Activated gamma-delta T cell treated with anti-CD3 and anti-CD28 coated beads, Interleukin-2, amount 50 U/mL, for 16 hours (primary cell): ENCODE measurements at regions not wholly inside any gene's neighbourhood (a gene's known extent, or its start where the extent isn't known, plus 50 kb on each side); places are given as distances from the start of the nearest gene placed in this dataset.

ENCODE experiments used
- DNase-seq: peaks from one replicate; pipeline ENCODE4 v3.0.0-alpha.2; 2020; ENCODE audit warnings: low read depth

DNA sequence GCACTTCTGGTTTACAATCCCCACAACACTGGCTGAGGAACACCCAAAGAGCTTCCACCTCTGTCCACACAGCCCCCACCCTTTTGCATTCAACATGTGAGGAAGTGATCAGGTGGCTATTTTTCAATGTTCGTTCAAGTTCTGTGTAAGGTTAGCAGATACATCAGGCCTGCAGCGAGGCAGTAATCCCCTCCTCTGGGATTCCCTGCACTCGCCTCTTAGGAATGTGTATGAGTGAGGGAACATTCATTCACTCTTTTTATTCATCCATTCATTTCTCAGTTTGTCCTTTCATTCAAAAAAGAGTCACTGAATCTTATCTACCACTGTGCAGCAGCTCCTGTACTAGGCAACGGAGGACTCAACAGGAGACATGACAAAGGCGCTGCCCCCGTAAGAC, 236.4 kb upstream of the PRDM1 start:
- no peak for DNase-seq

GRCh38 chr6:105847433-105847832, 238.7 kb upstream of the PRDM1 start:
- no peak for DNase-seq

DNA sequence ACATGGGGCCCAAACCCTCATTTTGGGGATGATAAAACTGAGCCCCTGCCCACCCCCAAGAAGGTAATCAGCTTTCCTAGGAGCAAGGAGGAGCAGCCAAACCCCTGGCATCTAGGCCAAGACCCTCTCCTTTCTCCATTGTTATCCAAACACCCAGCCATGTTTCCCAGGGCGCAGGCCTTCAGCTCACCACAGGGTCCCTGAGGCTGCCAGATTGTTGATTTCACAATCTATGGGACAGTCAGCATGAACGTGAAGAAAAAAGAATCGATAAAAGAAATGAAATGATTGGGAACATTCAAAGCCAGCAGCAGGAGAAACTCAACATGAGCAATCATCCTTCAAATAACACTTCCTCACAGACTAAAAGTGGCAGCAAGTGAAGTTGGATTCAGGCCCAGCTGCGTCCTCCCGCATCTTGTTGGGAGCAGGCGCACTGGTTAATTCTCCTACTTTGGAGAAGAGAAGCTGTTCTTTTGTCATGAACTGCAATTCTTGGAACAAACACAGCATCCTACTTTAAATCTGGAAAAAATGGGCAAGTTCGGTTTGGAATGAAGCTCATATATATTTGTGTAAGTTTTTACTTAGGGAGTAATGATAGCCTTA, 241.8 kb upstream of the PRDM1 start:
- DNase-seq: no peak

- no peak for DNase-seq
Observed at GRCh38 chr6:105839266-105839665, 246.9 kb upstream of the PRDM1 start.

DNA sequence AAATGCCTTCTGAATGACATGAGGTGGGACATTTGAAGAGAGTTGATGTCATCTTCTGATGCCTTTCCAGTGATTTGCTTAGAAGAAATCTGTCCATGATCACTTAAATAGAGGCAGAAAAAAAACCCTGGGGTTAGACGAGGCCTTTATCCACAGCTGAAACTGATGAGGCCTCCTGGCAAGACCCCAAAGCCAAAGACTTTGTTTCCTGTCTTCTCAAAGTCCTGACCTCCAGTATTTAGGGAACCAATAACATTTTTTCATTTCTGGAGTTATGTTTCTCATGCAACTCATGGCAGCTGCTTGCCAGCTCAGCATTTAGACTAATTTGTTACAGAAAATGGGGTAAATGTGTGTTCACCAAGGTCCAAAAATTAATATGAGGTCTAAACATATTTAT, 248.0 kb upstream of the PRDM1 start:
- DNase-seq: no peak

- no peak for DNase-seq
Observed at GRCh38 chr6:105836889-105837288, 249.2 kb upstream of the PRDM1 start.

- DNase-seq: no peak
Observed at GRCh38 chr6:105836379-105836778, 249.8 kb upstream of the PRDM1 start.

GRCh38 chr6:105835373-105835772, 250.8 kb upstream of the PRDM1 start:
- no peak for DNase-seq

- no peak for DNase-seq
Observed at GRCh38 chr6:105833959-105834947, 251.9 kb upstream of the PRDM1 start.

GRCh38 chr6:105832313-105832761, 253.8 kb upstream of the PRDM1 start:
- no peak for DNase-seq

- DNase-seq: no peak
Observed at GRCh38 chr6:105831311-105832097, 254.6 kb upstream of the PRDM1 start.

DNA sequence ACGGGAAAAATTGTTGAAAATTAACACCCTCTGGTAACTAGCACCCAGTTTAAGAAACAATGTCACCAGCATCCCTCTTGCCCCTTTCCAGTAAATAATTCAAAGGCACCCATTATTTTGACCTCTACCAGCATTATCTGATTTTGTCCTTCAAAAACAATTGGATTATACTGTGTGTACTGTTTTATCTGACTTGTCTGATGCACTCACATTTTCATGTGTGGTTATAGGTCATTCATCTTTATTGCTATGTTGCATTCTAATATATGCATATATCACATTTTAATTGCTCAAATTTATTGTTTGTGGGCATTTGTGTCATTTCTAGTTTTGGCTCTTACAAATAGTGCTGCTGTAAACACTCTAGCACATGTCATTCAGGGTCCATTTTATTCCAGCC, 260.9 kb upstream of the PRDM1 start:
- DNase-seq: no peak

GRCh38 chr6:105824732-105825131, 261.4 kb upstream of the PRDM1 start:
- no peak for DNase-seq

DNA sequence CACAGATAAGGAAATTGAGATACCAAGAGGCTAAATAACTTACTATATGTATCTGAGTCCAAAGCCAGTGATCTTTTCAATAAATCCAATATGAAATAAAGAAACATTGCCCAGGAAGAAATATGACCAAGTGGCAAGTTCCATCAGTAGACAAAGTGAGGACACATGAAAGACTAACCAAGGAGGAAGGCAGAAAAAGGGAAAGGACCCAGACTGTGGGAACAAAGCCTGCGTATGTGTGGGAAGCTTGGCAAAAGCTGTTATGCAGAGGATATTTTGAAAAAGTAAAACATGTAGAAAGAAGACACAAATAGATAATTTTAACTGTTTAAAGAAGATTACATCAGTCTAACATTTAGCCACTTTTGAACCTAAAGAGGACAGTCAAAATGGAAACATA, 264.4 kb upstream of the PRDM1 start:
- DNase-seq: no peak

GRCh38 chr6:105821027-105821426, 265.1 kb upstream of the PRDM1 start:
- DNase-seq: no peak

DNA sequence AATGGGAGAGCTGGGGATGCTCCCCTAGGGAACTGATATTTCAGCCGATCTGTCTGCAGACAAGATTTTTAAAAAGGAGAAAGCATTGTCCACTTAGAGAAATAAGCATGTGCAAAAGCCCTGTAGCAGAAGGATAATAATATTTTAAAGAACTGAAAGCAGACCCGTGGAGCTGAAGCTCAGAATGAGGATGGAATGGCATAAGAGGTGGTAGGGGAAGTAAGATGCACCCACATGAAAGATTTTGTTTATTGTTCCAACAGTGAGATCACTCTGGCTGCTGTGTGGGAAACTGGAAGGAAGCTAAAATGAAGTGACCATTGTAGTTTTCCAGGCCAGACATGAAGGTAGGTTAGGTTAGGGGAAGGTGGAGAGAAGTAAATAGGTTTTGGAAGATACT, 266.4 kb upstream of the PRDM1 start:
- no peak for DNase-seq

- DNase-seq: no peak
Observed at GRCh38 chr6:105818505-105818904, 267.6 kb upstream of the PRDM1 start.

DNA sequence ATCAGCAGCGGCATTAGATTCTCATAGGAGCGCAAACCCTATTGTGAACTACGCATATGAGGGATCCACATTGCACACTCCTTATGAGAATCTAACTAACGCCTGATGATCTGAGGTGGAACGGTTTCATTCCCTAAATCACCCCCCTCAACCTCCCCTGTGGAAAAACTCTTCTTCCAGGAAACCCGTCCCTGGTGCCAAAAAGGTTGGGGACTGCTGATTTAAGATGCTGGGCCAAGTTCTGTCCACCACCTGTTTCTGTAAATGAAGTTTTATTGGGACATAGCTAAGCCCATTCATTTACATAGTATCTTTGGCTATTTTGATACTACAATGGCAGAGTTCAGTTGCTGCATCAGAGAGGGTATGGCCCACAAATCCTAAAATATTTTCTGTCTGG, 268.2 kb upstream of the PRDM1 start:
- DNase-seq: no peak

DNA sequence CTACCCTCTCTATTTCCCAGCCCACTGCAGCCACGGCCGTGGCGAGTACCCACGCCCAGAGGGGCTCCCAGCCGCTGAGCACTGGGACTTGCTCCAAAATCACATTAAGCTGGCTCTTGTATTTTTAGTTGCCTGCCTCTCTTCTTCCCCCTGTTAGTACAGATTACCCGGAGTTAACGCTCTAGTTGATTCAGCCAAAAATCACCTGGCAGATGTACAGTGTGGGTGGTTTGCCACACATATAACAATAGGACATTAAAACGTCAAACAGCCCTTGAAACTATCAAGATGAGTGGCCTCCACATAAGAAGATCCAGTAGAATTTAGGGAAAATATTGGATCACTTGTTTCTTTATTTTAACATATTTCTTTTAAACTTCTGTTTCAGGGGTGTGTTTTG, 268.8 kb upstream of the PRDM1 start:
- DNase-seq: no peak

DNA sequence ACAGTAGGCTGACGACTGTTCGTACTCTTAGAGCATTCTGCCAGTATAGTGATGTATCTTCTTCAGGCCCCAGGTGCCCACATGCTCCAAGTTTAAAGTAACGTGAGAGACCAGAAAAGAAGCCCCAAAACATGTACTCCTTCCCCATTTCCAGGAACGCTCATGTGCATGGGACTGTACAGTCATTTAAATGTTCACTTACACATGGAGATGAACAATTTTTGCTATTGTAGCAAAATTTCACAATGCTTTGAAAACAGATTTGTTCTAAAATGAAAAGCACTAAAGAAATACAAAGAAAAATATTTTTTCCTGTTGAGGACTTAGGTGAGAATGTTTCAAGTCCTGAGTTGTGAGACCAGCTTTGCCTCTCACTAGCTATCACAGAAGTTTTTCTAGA, 269.3 kb upstream of the PRDM1 start:
- no peak for DNase-seq

GRCh38 chr6:105815661-105816555, 270.2 kb upstream of the PRDM1 start:
- no peak for DNase-seq
